ENCODE measurements at regions not wholly inside any gene's neighbourhood (a gene's known extent, or its start where the extent isn't known, plus 50 kb on each side); places are given as distances from the start of the nearest gene placed in this dataset.

- intact Hi-C loops (cut with DNase I; ENCODE audit: low total_unique reads): no loop called here
- TF ChIP-seq POLR2AphosphoS5 (IDR thresholded peaks at IDR 0.05): no peak
- no peak for TF ChIP-seq CTCF (IDR thresholded peaks at IDR 0.05 in 8 of 11, conservative IDR thresholded peaks at IDR 0.05 in 3 of 11)
- no peak for TF ChIP-seq POLR2A (IDR thresholded peaks at IDR 0.05)
- no peak for DNase-seq
- no peak overlapping the region for H3K4me3 ChIP-seq
- no peaks in the 10 kb centered on the region for H3K36me3 ChIP-seq
- 81 to 94% (median 89%) methylated on average over 1 of the region's 1 CpG for WGBS, 5 donors
- no peak overlapping the region for H3K27ac ChIP-seq
- H3K27me3 ChIP-seq (replicated peaks in 1 of 7): no peaks in the 10 kb centered on the region
- H3K4me1 ChIP-seq: no peaks in the 10 kb centered on the region
- H3K9me3 ChIP-seq: peaks cover 0 to 18% (median 10%) of the 10 kb centered on the region in 8 donors
Observed at GRCh38 chr18:40630496-40630895, 1324.5 kb upstream of the PIK3C3 start.

- H3K9me3 ChIP-seq: peaks cover 0 to 5% (median 0%) of the 10 kb centered on the region in 8 donors
- intact Hi-C loops (cut with DNase I; ENCODE audit: low total_unique reads): no loop called here
- H3K36me3 ChIP-seq: no peaks in the 10 kb centered on the region
- H3K27ac ChIP-seq: no peak overlapping the region
- WGBS, 5 donors: 72 to 89% (median 78%) methylated on average over 4 of the region's 4 CpGs
- no peaks in the 10 kb centered on the region for H3K27me3 ChIP-seq (replicated peaks in 1 of 7)
- DNase-seq: no peak
- TF ChIP-seq CTCF (IDR thresholded peaks at IDR 0.05 in 8 of 11, conservative IDR thresholded peaks at IDR 0.05 in 3 of 11) (no peak), POLR2A (IDR thresholded peaks at IDR 0.05) (no peak), POLR2AphosphoS5 (IDR thresholded peaks at IDR 0.05) (no peak)
- no peaks in the 10 kb centered on the region for H3K4me1 ChIP-seq
- no peak overlapping the region for H3K4me3 ChIP-seq
Observed at GRCh38 chr18:40624959-40625358, 1330.1 kb upstream of the PIK3C3 start.

GRCh38 chr18:40613721-40614120 is 1341.3 kb upstream of the PIK3C3 start:
- H3K27ac ChIP-seq: no peak overlapping the region
- DNase-seq: no peak
- H3K27me3 ChIP-seq (replicated peaks in 1 of 7): no peaks in the 10 kb centered on the region
- no peak for TF ChIP-seq CTCF (IDR thresholded peaks at IDR 0.05 in 8 of 11, conservative IDR thresholded peaks at IDR 0.05 in 3 of 11)
- no peak for TF ChIP-seq POLR2AphosphoS5 (IDR thresholded peaks at IDR 0.05)
- TF ChIP-seq POLR2A (IDR thresholded peaks at IDR 0.05): no peak
- H3K36me3 ChIP-seq: no peaks in the 10 kb centered on the region
- no peaks in the 10 kb centered on the region for H3K4me1 ChIP-seq
- intact Hi-C loops (cut with DNase I; ENCODE audit: low total_unique reads): no loop called here
- H3K4me3 ChIP-seq: no peak overlapping the region
- H3K9me3 ChIP-seq: peaks cover 0 to 5% (median 0%) of the 10 kb centered on the region in 8 donors

- H3K27ac ChIP-seq: no peak overlapping the region
- WGBS, 5 donors: 53 to 81% (median 63%) methylated on average over 1 of the region's 1 CpG
- no peak for DNase-seq
- H3K4me3 ChIP-seq: no peak overlapping the region
- peaks cover 0 to 5% (median 0%) of the 10 kb centered on the region in 8 donors for H3K9me3 ChIP-seq
- no peaks in the 10 kb centered on the region for H3K36me3 ChIP-seq
- H3K27me3 ChIP-seq (replicated peaks in 1 of 7): no peaks in the 10 kb centered on the region
- TF ChIP-seq CTCF (IDR thresholded peaks at IDR 0.05 in 8 of 11, conservative IDR thresholded peaks at IDR 0.05 in 3 of 11) (no peak), POLR2A (IDR thresholded peaks at IDR 0.05) (no peak), POLR2AphosphoS5 (IDR thresholded peaks at IDR 0.05) (no peak)
- no peaks in the 10 kb centered on the region for H3K4me1 ChIP-seq
- intact Hi-C loops (cut with DNase I; ENCODE audit: low total_unique reads): no loop called here
Observed at GRCh38 chr18:40612356-40612755, 1342.7 kb upstream of the PIK3C3 start.
